Neuronal stem cell (in vitro differentiated cells): ENCODE measurements at regions not wholly inside any gene's neighbourhood (a gene's known extent, or its start where the extent isn't known, plus 50 kb on each side); places are given as distances from the start of the nearest gene placed in this dataset.
"Not testable (repeated sequence)": the region's sequence is repeated elsewhere in the genome, so short reads cannot be mapped to it uniquely, and the experiment has no call there.

ENCODE experiments used
- DNase-seq: peaks from one replicate; pipeline ENCODE4 v3.0.0-alpha.2; 2013; ENCODE audit warnings: low spot score
- H2AFZ ChIP-seq: one replicate; pipeline ENCODE4 v1.6.1; 2013; ENCODE audit warnings: mild to moderate bottlenecking, low read length, inconsistent platforms
- H2AK5ac ChIP-seq: 2 replicates; pipeline ENCODE4 v1.6.1; 2013; ENCODE audit warnings: low read depth, mild to moderate bottlenecking, inconsistent platforms, low read length, moderate library complexity, mixed read lengths
- H2BK120ac ChIP-seq: 2 replicates; pipeline ENCODE4 v1.6.1; 2013; ENCODE audit warnings: low read depth, mild to moderate bottlenecking, inconsistent platforms, low read length, moderate library complexity, mixed read lengths
- H2BK12ac ChIP-seq: one replicate; pipeline ENCODE4 v1.6.1; 2013; ENCODE audit warnings: low read length, inconsistent platforms
- H2BK15ac ChIP-seq: 2 replicates; pipeline ENCODE4 v1.6.1; 2013; ENCODE audit warnings: mild to moderate bottlenecking, low read length, inconsistent platforms, mixed read lengths
- H2BK5ac ChIP-seq: one replicate; pipeline ENCODE4 v1.6.1; 2013; ENCODE audit warnings: inconsistent platforms, mild to moderate bottlenecking, low read length, moderate library complexity
- H3K14ac ChIP-seq: one replicate; pipeline ENCODE4 v1.6.1; 2013; ENCODE audit warnings: low read length, inconsistent platforms
- H3K18ac ChIP-seq: 2 replicates; pipeline ENCODE4 v1.6.1; 2013; ENCODE audit warnings: low read length, inconsistent platforms
- H3K23ac ChIP-seq: 2 replicates; pipeline ENCODE4 v1.6.1; 2013; ENCODE audit warnings: low read depth, mild to moderate bottlenecking, mixed read lengths, low read length, inconsistent platforms; ENCODE audit not compliant: poor library complexity
- H3K27ac ChIP-seq: replicated peaks from 3 replicates; pipeline ENCODE4 v1.5.1; 2013; ENCODE audit warnings: low read length, inconsistent platforms
- H3K27me3 ChIP-seq, 3 experiments: 2 replicates each; pipeline ENCODE4 v1.6.1; 2013; ENCODE audit warnings: low read length in 3 of 3, mild to moderate bottlenecking in 2 of 3, inconsistent platforms in 1 of 3, low read depth in 1 of 3, mixed read lengths in 1 of 3, moderate library complexity in 1 of 3; ENCODE audit not compliant: control insufficient read depth in 3 of 3, insufficient read depth in 3 of 3
- H3K36me3 ChIP-seq, 2 donors: replicated peaks in 1 of 2; 2 replicates each; pipeline ENCODE4 v1.6.1; 2013; ENCODE audit warnings: low read length in 2 of 2; ENCODE audit not compliant: control insufficient read depth in 2 of 2, insufficient read depth in 2 of 2
- H3K4ac ChIP-seq: 2 replicates; pipeline ENCODE4 v1.6.1; 2013; ENCODE audit warnings: inconsistent platforms, mild to moderate bottlenecking, low read length, moderate library complexity
- H3K4me1 ChIP-seq, 2 donors: 1 replicate in 1 of 2; 2 replicates in 1 of 2; pipeline ENCODE4 v1.6.1; 2013; ENCODE audit warnings: low read length in 2 of 2, low read depth in 1 of 2; ENCODE audit not compliant: control insufficient read depth in 2 of 2, insufficient read depth in 1 of 2
- H3K4me2 ChIP-seq: one replicate; pipeline ENCODE4 v1.6.1; 2013; ENCODE audit warnings: mild to moderate bottlenecking, low read length, inconsistent platforms; ENCODE audit not compliant: insufficient read depth, poor library complexity, severe bottlenecking
- H3K4me3 ChIP-seq, 2 donors: 2 replicates each; pipeline ENCODE4 v1.5.1; 2013; ENCODE audit warnings: low read length in 2 of 2, mild to moderate bottlenecking in 2 of 2, inconsistent platforms in 1 of 2, moderate library complexity in 1 of 2
- H3K79me1 ChIP-seq: one replicate; pipeline ENCODE4 v1.6.1; 2013; ENCODE audit warnings: low read depth, mild to moderate bottlenecking, inconsistent platforms, low read length, moderate library complexity
- H3K9ac ChIP-seq: one replicate; pipeline ENCODE4 v1.6.1; 2013; ENCODE audit warnings: mild to moderate bottlenecking, low read depth, low read length, inconsistent platforms; ENCODE audit not compliant: poor library complexity
- H3K9me3 ChIP-seq, 2 donors: replicated peaks in 1 of 2; 2 replicates each; pipeline versions ENCODE3 to v1.6.1; 2013; ENCODE audit warnings: low read length in 2 of 2, mild to moderate bottlenecking in 2 of 2, inconsistent platforms in 1 of 2, low read depth in 1 of 2, mixed read lengths in 1 of 2, moderate library complexity in 1 of 2; ENCODE audit not compliant: control insufficient read depth in 2 of 2, insufficient read depth in 1 of 2
- H4K8ac ChIP-seq: one replicate; pipeline ENCODE4 v1.6.1; 2013; ENCODE audit warnings: low read depth, mild to moderate bottlenecking, inconsistent platforms, low read length, moderate library complexity
- H4K91ac ChIP-seq: one replicate; pipeline ENCODE4 v1.6.1; 2013; ENCODE audit warnings: low read length, low read depth, mild to moderate bottlenecking, inconsistent platforms; ENCODE audit not compliant: poor library complexity
- WGBS, 2 donors: extraction: QIAGEN DNeasy Blood & Tissue Kit; methylation state at CpG; one replicate each; pipeline ENCODE4 v1.1.7; 2013; ENCODE audit warnings: missing lambda C conversion rate in 2 of 2, mixed read lengths in 1 of 2; ENCODE audit not compliant: insufficient read length in 2 of 2, insufficient replicate concordance in 1 of 2; ENCODE audit errors: extremely low coverage in 2 of 2; 5-methylcytosine and 5-hydroxymethylcytosine counted together

DNA sequence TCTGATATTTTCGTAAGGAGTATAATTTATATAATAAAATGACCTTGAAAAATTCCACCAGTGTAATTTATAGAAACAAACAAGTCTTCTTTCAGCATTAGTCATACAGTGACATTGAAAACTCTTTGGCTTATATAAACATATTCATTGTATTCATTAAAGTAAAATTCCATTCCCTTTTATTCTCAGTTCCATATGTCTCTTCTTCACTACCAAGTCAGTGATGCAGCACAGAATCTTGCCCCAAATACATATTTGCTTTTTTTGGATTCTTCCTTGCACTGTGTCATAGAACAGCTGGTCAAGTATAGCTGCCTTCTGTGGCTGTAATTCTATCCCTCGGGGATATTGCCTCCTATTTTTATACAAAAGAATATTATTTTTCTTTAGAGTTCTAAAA is 884.5 kb upstream of the POT1 start:
- Histone ChIP-seq H2AK5ac (no peak overlapping the region), H3K36me3 (no peaks in the 10 kb centered on the region), H3K4me1 (no peaks in the 10 kb centered on the region), H3K4me3 (no peak overlapping the region), H3K18ac (no peak overlapping the region), H3K79me1 (no peaks in the 10 kb centered on the region), H3K9ac (no peak overlapping the region), H3K27ac (no peak overlapping the region), H3K14ac (no peak overlapping the region), H2BK120ac (no peak overlapping the region), H2BK12ac (no peak overlapping the region), H4K91ac (no peak overlapping the region), H3K23ac (no peak overlapping the region), H2AFZ (no peak overlapping the region), H4K8ac (no peak overlapping the region), H2BK5ac (no peak overlapping the region), H3K27me3 (no peaks in the 10 kb centered on the region), H3K9me3 (no peaks in the 10 kb centered on the region), H3K4ac (no peak overlapping the region), H3K4me2 (no peak overlapping the region), H2BK15ac (no peak overlapping the region)
- DNase-seq, result no peak
- no CpG with 5 or more reads among the region's 2 CpGs for WGBS, 2 donors

- not testable (repeated sequence) for H2BK15ac ChIP-seq, H3K27me3 ChIP-seq, H3K14ac ChIP-seq
Observed at GRCh38 chr7:125806491-125806890, 876.9 kb upstream of the POT1 start.

GRCh38 chr7:125804273-125804672 is 874.6 kb upstream of the POT1 start:
- no peaks in the 10 kb centered on the region for H3K79me1 ChIP-seq
- no peaks in the 10 kb centered on the region for H3K36me3 ChIP-seq
- H2BK12ac ChIP-seq, result no peak overlapping the region
- H2BK15ac ChIP-seq, result no peak overlapping the region
- no peak overlapping the region for H3K4ac ChIP-seq
- no peak overlapping the region for H2AFZ ChIP-seq
- no peaks in the 10 kb centered on the region for H3K27me3 ChIP-seq
- H3K14ac ChIP-seq, result no peak overlapping the region
- no peak overlapping the region for H3K4me2 ChIP-seq
- no peak overlapping the region for H3K9ac ChIP-seq
- no peak overlapping the region for H3K18ac ChIP-seq
- no peaks in the 10 kb centered on the region for H3K9me3 ChIP-seq
- no peak overlapping the region for H3K23ac ChIP-seq
- no peak for DNase-seq
- no peak overlapping the region for H4K8ac ChIP-seq
- no peak overlapping the region for H3K4me3 ChIP-seq
- no peak overlapping the region for H4K91ac ChIP-seq
- no peak overlapping the region for H2AK5ac ChIP-seq
- no peak overlapping the region for H2BK120ac ChIP-seq
- no peaks in the 10 kb centered on the region for H3K4me1 ChIP-seq
- no peak overlapping the region for H2BK5ac ChIP-seq
- no peak overlapping the region for H3K27ac ChIP-seq

More at GRCh38 chr7:125806491-125806890, 876.9 kb upstream of the POT1 start:
- H2BK12ac ChIP-seq, DNase-seq, H3K18ac ChIP-seq, H3K9ac ChIP-seq, H4K8ac ChIP-seq, H4K91ac ChIP-seq, H3K36me3 ChIP-seq, H2BK5ac ChIP-seq, H3K4me3 ChIP-seq, H3K9me3 ChIP-seq, H3K4ac ChIP-seq, H2BK120ac ChIP-seq, H3K4me2 ChIP-seq, H3K27ac ChIP-seq, H2AFZ ChIP-seq, H2AK5ac ChIP-seq, H3K4me1 ChIP-seq, H3K79me1 ChIP-seq, H3K23ac ChIP-seq: not testable (repeated sequence)
- WGBS, 2 donors, result no CpG with 5 or more reads among the region's 4 CpGs

DNA sequence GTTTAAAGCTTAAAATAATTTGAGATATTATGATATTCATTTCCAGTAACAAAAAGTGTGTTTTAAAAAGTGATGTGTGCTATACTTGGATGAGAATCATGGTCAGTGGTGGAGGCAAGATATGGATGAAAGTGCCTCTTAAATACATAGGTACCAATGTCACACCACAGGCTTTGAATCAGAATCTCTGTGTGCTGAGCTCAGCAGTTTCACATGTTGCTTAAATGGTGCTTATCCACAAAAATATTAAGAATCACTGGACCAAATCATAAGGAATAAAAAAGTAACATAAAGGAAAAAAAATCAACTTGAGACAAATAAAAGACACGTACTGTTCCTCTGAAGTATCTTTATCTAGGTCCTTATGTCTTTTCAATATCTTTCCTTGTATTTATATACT is 850.5 kb upstream of the POT1 start:
- no peak for DNase-seq

More for the DNA sequence above, 850.5 kb upstream of the POT1 start:
- H3K4me1 ChIP-seq, result no peaks in the 10 kb centered on the region
- no peak overlapping the region for H3K9ac ChIP-seq
- no peaks in the 10 kb centered on the region for H3K79me1 ChIP-seq
- H2BK5ac ChIP-seq, result no peak overlapping the region
- no peaks in the 10 kb centered on the region for H3K9me3 ChIP-seq
- no peak overlapping the region for H2BK120ac ChIP-seq
- H3K4ac ChIP-seq, result no peak overlapping the region
- no peak overlapping the region for H4K91ac ChIP-seq
- no peak overlapping the region for H2AFZ ChIP-seq
- H2BK15ac ChIP-seq, result no peak overlapping the region
- H3K23ac ChIP-seq, result no peak overlapping the region
- H3K4me3 ChIP-seq, result no peak overlapping the region
- no peak overlapping the region for H2AK5ac ChIP-seq
- no peaks in the 10 kb centered on the region for H3K36me3 ChIP-seq
- H3K14ac ChIP-seq, result no peak overlapping the region
- no peak overlapping the region for H2BK12ac ChIP-seq
- no CpG with 5 or more reads among the region's 1 CpG for WGBS, 2 donors
- no peak overlapping the region for H3K27ac ChIP-seq
- H3K18ac ChIP-seq, result no peak overlapping the region
- no peak overlapping the region for H3K4me2 ChIP-seq
- H3K27me3 ChIP-seq, result no peaks in the 10 kb centered on the region
- H4K8ac ChIP-seq, result no peak overlapping the region
